GM19452 (cell line): ENCODE measurements at regions not wholly inside any gene's neighbourhood (a gene's known extent, or its start where the extent isn't known, plus 50 kb on each side); places are given as distances from the start of the nearest gene placed in this dataset.

Source experiments
- ATAC-seq: cut with Tn5 transposase; IDR thresholded peaks from one replicate; pipeline ENCODE4 v1.9.1; 2021; ENCODE audit not compliant: unreplicated experiment

GRCh38 chr2:18797133-18797845 lies 207.9 kb upstream of the NT5C1B start:
- ATAC-seq, result no peak

DNA sequence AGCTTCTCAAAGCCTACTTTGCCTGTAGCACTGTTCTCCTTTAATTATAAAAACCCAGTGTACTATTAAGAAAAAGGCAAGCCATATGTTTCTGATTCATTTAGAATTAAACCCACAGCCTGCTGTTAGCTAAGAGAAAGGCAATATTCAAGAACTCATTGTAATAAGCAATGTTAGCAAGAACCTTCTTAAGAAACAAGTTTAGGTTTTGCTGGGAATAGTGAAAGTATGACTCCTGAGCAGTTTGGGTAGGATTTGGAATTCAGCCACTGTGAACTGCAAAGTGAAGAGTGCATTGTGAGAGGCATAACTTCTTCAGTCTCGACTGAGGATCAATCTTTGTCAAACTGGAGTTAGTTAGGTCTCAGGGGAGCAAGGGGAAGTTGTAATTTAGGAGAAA lies 206.5 kb upstream of the NT5C1B start:
- ATAC-seq, result no peak

DNA sequence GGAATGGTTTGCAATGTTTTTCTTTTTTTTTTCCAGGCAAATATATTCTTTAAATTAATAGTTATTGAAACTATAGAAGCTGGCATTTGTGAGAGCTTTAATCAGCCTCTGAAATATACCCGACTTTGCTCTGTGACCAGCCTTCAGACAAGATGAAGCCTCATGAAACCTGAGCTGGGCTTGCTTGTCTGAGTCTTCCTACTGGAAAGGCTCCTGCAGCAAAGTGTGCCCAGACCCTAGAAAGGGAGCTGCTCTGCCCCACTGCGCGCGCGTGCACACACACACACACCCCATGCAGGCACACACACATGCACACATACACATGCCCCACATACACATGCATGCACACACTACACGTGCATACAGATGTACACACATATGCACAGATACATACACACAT lies 203.3 kb upstream of the NT5C1B start:
- ATAC-seq, result no peak

- no peak for ATAC-seq
These were observed 202.9 kb upstream of the NT5C1B start for GRCh38 chr2:18792226-18792629.

GRCh38 chr2:18791172-18791797 lies 201.9 kb upstream of the NT5C1B start:
- ATAC-seq, result no peak

DNA sequence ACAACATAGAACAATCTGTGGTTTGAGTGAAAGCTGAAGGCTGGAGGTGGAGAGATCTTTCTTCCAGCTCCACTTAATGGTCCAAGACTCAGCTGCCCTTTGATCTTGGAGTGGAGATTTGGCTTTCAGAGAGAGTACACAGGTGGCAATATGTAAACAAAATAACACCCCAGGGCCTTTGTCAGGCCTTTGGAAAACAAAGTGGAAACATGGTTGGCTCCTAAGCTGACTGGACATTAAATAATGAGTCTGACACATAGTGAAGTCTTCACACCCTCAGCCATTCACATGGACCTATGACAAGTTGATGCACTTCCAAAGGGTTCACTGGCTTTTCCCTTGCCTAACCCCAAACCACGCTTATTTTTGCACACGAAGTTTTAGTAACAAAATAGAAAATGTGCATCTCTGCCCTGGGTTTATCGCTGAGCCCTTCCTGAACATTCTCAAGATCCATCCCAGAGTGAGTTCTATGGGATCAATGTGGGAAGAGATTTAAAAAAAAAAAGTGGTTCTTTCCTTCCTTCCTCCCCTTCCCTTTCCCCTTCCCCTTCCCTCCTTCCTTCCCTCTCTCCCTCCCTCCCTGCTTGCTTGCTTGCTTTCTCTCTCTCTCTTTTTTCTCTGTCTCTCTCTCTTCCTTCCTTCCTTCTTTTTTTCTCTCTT lies 201.3 kb upstream of the NT5C1B start:
- ATAC-seq, result no peak

GRCh38 chr2:18788592-18788991 lies 199.2 kb upstream of the NT5C1B start:
- no peak for ATAC-seq

GRCh38 chr2:18787726-18788125 lies 198.4 kb upstream of the NT5C1B start:
- no peak for ATAC-seq

- ATAC-seq, result no peak
These were observed 194.9 kb upstream of the NT5C1B start for GRCh38 chr2:18784245-18784644.

DNA sequence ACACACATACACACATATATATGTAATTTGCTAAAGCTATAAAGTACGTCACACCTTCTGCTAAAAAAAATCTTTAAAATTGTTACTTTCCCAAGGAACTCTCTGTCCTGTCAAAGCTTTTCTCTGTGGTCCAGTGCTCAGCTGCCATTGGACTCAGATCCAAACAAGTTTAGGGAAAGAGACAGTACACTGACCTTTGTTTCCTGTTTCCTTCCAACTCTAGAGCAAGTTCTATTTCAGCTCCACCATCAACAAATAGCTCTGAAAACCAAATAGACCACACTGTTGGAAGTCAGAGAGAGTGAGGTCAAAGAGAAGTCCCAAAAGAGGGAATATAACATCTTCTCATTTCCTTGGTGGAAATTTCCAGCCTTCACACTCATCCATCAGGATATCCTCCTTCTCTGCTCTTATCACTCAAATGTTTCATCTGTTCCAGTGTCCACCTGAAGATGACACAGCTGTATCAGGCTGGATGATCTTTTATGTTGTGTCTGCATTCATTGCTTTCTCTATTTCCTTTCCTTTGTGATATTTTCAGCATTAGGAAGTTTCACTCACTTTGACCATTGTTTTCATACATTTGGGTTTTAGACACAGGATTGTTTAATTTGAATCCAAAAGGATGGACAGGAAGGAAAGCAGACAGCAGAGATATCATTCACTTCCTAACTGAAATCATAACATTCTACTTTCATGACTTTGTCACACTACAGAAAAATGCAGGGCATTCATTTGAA lies 192.3 kb upstream of the NT5C1B start:
- no peak for ATAC-seq

DNA sequence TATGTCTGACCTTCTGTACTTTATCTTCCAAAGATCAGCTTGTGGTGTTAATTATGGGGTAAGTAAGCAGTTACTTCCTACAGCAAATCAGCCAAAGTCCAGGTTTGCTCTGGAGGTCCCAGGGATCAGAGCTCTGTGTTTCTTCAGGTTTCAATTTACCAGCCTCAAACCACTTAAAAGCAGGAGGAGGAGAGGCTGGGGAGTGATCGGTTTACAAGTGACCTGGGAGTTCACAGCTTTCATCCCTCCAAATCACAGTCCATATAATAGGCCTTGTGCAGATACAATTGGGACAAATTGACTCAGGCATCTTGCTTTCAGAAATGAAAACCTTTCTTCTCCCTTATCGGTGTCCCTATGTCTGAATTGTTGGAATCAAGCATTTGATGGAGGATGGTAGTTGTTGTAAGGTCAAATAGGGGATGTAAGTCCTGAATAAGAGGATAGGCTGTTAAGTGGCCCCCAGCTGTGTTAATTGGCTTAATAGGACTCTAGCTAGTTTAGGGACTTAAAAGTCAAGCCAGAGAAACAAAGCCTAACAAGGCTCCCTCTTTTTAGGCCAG lies 188.0 kb upstream of the NT5C1B start:
- ATAC-seq, result no peak

- no peak for ATAC-seq
These were observed 181.8 kb upstream of the NT5C1B start for GRCh38 chr2:18771212-18771611.

- no peak for ATAC-seq
These were observed 174.0 kb upstream of the NT5C1B start for GRCh38 chr2:18763338-18763737.

DNA sequence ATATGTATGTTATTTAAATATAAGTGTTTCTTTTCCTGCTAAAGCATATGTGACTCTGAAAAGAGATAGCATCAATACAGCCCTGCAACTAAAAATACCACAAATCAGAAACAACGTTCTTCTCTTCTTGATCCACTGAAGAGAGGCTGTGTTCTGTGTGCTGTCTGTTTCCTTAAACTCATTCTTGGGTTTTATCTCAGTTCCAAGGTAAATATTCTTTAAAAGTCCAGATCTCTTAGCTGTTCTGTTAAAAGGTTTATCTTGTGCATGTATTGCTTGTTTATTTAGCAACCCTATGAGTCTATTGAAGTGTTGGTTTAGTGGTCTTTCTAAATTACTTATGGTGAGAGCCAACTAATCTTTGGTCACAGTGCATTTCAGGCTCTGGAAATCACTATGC lies 173.3 kb upstream of the NT5C1B start:
- ATAC-seq, result no peak

- ATAC-seq, result no peak
These were observed 164.9 kb upstream of the NT5C1B start for GRCh38 chr2:18754286-18754685.

DNA sequence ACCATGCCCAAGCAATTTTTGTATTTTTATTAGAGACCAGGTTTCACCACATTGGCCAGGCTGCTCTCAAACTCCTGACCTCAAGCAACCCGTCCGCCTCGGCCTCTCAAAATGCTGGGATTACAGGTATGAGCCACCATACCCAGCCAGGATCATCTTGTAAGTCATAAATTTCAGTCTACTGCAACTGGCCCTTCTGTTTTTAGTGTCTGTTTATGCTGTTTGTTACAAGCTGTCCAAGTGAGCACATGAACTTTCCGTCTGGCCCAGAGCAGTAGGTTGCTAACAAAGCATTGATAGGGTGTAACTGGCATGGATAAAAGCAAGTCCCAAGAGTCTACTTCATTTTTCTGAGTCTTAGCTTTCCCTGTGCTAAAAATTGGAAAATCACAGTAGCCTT lies 164.4 kb upstream of the NT5C1B start:
- no peak for ATAC-seq

DNA sequence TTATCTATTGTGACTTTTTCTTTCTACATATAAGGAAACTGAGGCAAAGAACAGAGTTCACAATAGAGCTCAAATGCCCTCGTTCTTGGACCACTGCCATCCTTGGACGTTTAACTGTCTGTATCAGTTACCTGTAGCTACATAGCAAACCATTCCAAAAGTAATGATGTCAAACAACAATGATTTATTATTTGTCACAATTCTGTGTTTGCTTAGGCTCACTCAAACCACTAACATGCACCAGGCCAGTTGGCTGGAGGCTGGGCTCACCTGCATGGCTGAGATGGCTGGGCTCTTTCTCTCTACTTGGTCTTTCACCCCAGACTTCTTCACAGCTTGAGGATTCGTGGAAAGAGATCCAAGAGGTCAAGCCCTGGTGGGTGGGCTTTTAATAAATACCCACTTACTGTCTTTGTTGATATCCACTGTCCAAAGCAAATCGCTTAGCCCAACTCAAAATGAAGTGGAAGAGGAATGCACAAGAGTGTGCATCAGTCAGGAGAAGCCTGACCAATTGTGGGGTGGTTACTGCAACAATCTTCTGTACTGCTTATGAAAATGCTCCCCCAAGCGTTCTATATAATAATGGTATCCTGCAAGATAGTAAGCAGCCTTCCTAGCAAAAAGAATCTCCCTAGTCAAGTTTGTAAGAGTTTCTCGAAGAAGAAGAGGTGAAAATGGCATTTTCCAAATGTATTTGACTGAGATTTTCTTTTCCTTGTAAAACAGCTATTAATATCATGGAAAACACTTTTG lies 163.5 kb upstream of the NT5C1B start:
- no peak for ATAC-seq

- ATAC-seq, result no peak
These were observed 162.7 kb upstream of the NT5C1B start for GRCh38 chr2:18752022-18752493.

GRCh38 chr2:18750672-18751554 lies 161.5 kb upstream of the NT5C1B start:
- no peak for ATAC-seq
